A673 (cell line): ENCODE measurements at regions not wholly inside any gene's neighbourhood (a gene's known extent, or its start where the extent isn't known, plus 50 kb on each side); places are given as distances from the start of the nearest gene placed in this dataset.

Experiments used
- CTCF ChIP-seq: fragments of 300-800, 200-600 bp; sonication (generic); conservative IDR thresholded peaks from 2 replicates; pipeline ENCODE4 v1.5.1; 2017; ENCODE audit warnings: low read depth, mild to moderate bottlenecking, antibody characterized with exemption, low read length, moderate library complexity, mixed read lengths
- EZH2 ChIP-seq: fragments of 200-600 bp; sonication (generic); IDR thresholded peaks from 2 replicates; pipeline ENCODE4 v1.6.1; 2017; ENCODE audit warnings: borderline replicate concordance, low read depth, mild to moderate bottlenecking, mixed read lengths, antibody characterized with exemption, low read length; ENCODE audit not compliant: poor library complexity, severe bottlenecking

GRCh38 chr3:124174910-124175874 lies 183.3 kb upstream of the ROPN1 start:
- TF ChIP-seq CTCF (no peak), EZH2 (no peak)
